ENCODE measurements at regions not wholly inside any gene's neighbourhood (a gene's known extent, or its start where the extent isn't known, plus 50 kb on each side); places are given as distances from the start of the nearest gene placed in this dataset.
A peak's percentile ranks its signal among the peaks of the same experiment; 100 is the strongest.

- no peak for TF ChIP-seq CTCF (conservative IDR thresholded peaks at IDR 0.05; ENCODE audit: control insufficient read depth, insufficient read depth, low read depth, low read length)
- DNase-seq (ENCODE audit: low read depth): no peak
- no peak overlapping the region for H3K4me3 ChIP-seq (ENCODE audit: control insufficient read depth, low read depth, low read length)
These were observed 546.0 kb upstream of the TBL1XR1 start for GRCh38 chr3:177743173-177743890.

- no peak for TF ChIP-seq CTCF (conservative IDR thresholded peaks at IDR 0.05; ENCODE audit: control insufficient read depth, insufficient read depth, low read depth, low read length)
- no peak for DNase-seq (ENCODE audit: low read depth)
- H3K4me3 ChIP-seq (ENCODE audit: control insufficient read depth, low read depth, low read length): no peak overlapping the region
These were observed 547.8 kb upstream of the TBL1XR1 start for GRCh38 chr3:177744873-177745606.

GRCh38 chr3:177745607-177746005 lies 548.3 kb upstream of the TBL1XR1 start:
- TF ChIP-seq CTCF (conservative IDR thresholded peaks at IDR 0.05; ENCODE audit: control insufficient read depth, insufficient read depth, low read depth, low read length): no peak
- H3K4me3 ChIP-seq (ENCODE audit: control insufficient read depth, low read depth, low read length): no peak overlapping the region
- no peak for DNase-seq (ENCODE audit: low read depth)

GRCh38 chr3:177746337-177746933 lies 549.2 kb upstream of the TBL1XR1 start:
- DNase-seq (ENCODE audit: low read depth): peak; percentile 28
- H3K4me3 ChIP-seq (ENCODE audit: control insufficient read depth, low read depth, low read length): no peak overlapping the region
- no peak for TF ChIP-seq CTCF (conservative IDR thresholded peaks at IDR 0.05; ENCODE audit: control insufficient read depth, insufficient read depth, low read depth, low read length)

GRCh38 chr3:177749836-177750235 lies 552.6 kb upstream of the TBL1XR1 start:
- DNase-seq (ENCODE audit: low read depth): no peak
- no peak for TF ChIP-seq CTCF (conservative IDR thresholded peaks at IDR 0.05; ENCODE audit: control insufficient read depth, insufficient read depth, low read depth, low read length)
- H3K4me3 ChIP-seq (ENCODE audit: control insufficient read depth, low read depth, low read length): no peak overlapping the region

GRCh38 chr3:177750436-177750835 lies 553.2 kb upstream of the TBL1XR1 start:
- no peak for DNase-seq (ENCODE audit: low read depth)
- H3K4me3 ChIP-seq (ENCODE audit: control insufficient read depth, low read depth, low read length): no peak overlapping the region
- TF ChIP-seq CTCF (conservative IDR thresholded peaks at IDR 0.05; ENCODE audit: control insufficient read depth, insufficient read depth, low read depth, low read length): no peak
